ENCODE measurements at regions not wholly inside any gene's neighbourhood (a gene's known extent, or its start where the extent isn't known, plus 50 kb on each side); places are given as distances from the start of the nearest gene placed in this dataset.

GRCh38 chr11:97471480-97471879 is 1081.7 kb downstream of the JRKL start:
- no peak for TF ChIP-seq CTCF (conservative IDR thresholded peaks at IDR 0.05; ENCODE audit: low read depth, low read length)
- no peak for TF ChIP-seq EZH2 (IDR thresholded peaks at IDR 0.05; ENCODE audit: borderline replicate concordance, low read depth, low read length, poor library complexity, severe bottlenecking)

Data from A673 (cell line).